ENCODE measurements at regions not wholly inside any gene's neighbourhood (a gene's known extent, or its start where the extent isn't known, plus 50 kb on each side); places are given as distances from the start of the nearest gene placed in this dataset.

- Histone ChIP-seq H3K27ac (peak overlapping the region in 2 of 4 donors; percentile 13 to 48), H3K4me3 (no peak overlapping the region), H3K9me3 (no peaks in the 10 kb centered on the region), H3K4me1 (peaks cover 0 to 7% (median 0%) of the 10 kb centered on the region in 4 donors), H3K36me3 (no peaks in the 10 kb centered on the region), H3K27me3 (no peaks in the 10 kb centered on the region)
- DNase-seq = no peak
- TF ChIP-seq CTCF (IDR thresholded peaks at IDR 0.05) = no peak
- no peak for TF ChIP-seq POLR2A (IDR thresholded peaks at IDR 0.05)
Measured at GRCh38 chr18:61742565-61743429, 150.0 kb downstream of the RNF152 start.

- H3K4me1 ChIP-seq = peaks cover 0 to 15% (median 0%) of the 10 kb centered on the region in 4 donors
- no peaks in the 10 kb centered on the region for H3K27me3 ChIP-seq
- no peak overlapping the region for H3K4me3 ChIP-seq
- no peaks in the 10 kb centered on the region for H3K9me3 ChIP-seq
- TF ChIP-seq POLR2A (IDR thresholded peaks at IDR 0.05) = no peak
- TF ChIP-seq CTCF (IDR thresholded peaks at IDR 0.05) = no peak
- H3K36me3 ChIP-seq = no peaks in the 10 kb centered on the region
- DNase-seq = no peak
- H3K27ac ChIP-seq = peak overlapping the region in 1 of 4 donors; percentile 13
Measured at GRCh38 chr18:61741881-61742454, 150.8 kb downstream of the RNF152 start.

DNA sequence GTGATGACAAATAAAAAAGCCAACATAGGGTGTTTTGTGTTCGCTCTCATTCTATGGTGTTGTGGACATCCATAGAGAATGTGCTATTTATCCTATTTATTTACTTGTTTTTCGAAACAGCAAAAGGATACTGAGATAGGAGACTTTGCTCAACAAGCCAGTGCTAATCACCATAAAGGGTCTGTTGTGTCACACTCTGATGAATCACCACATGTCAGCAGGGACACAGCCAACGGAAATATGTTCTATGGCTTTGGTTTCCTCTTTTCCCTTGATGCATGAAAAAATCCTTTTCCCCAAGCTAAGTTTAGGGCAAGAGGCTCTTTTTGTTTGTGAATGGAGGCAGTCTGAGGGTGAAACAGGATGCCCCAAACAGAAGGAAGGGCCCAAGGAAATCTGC is 154.3 kb downstream of the RNF152 start:
- Histone ChIP-seq H3K27me3 (no peaks in the 10 kb centered on the region), H3K4me1 (peaks cover 0 to 41% (median 3%) of the 10 kb centered on the region in 4 donors), H3K4me3 (no peak overlapping the region), H3K9me3 (no peaks in the 10 kb centered on the region), H3K27ac (peak overlapping the region in 2 of 4 donors; percentile 60 to 61), H3K36me3 (no peaks in the 10 kb centered on the region)
- no peak for TF ChIP-seq POLR2A (IDR thresholded peaks at IDR 0.05)
- no peak for TF ChIP-seq CTCF (IDR thresholded peaks at IDR 0.05)
- peak in 1 of 3 donors; percentile 64 for DNase-seq

DNA sequence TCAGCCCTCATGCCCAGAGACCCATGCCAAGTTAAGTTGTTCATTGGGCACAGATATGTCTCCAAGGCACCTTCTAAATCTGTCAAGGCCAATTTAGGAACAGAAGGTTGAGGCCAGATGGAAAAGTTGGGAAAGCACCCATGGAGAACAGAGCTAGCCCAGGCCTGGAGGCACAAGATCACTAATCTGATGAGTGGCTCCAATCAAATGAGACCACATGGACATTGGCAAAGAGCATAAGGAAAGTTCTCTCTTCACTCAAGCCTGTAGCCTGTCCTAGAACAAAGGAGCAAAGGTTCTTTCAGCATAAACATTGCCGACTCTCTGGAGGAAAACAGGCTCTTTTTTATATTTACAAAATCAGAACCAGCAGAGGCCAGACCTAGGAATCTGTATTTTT is 154.8 kb downstream of the RNF152 start:
- H3K4me1 ChIP-seq = peaks cover 0 to 43% (median 3%) of the 10 kb centered on the region in 4 donors
- no peaks in the 10 kb centered on the region for H3K36me3 ChIP-seq
- no peaks in the 10 kb centered on the region for H3K9me3 ChIP-seq
- TF ChIP-seq POLR2A (IDR thresholded peaks at IDR 0.05) (no peak), CTCF (IDR thresholded peaks at IDR 0.05) (no peak)
- DNase-seq = no peak
- no peak overlapping the region for H3K4me3 ChIP-seq
- H3K27ac ChIP-seq = peak overlapping the region in 2 of 4 donors; percentile 60 to 61
- no peaks in the 10 kb centered on the region for H3K27me3 ChIP-seq

GRCh38 chr18:61736133-61736532 is 156.7 kb downstream of the RNF152 start:
- Histone ChIP-seq H3K4me3 (no peak overlapping the region), H3K27me3 (no peaks in the 10 kb centered on the region), H3K36me3 (no peaks in the 10 kb centered on the region), H3K9me3 (no peaks in the 10 kb centered on the region), H3K27ac (peak overlapping the region in 3 of 4 donors; percentile 49 to 65 (median 53)), H3K4me1 (peaks cover 0 to 48% (median 3%) of the 10 kb centered on the region in 4 donors)
- TF ChIP-seq CTCF (IDR thresholded peaks at IDR 0.05) (no peak), POLR2A (IDR thresholded peaks at IDR 0.05) (no peak)
- DNase-seq = no peak
